HCT116 (cell line): ENCODE measurements at regions not wholly inside any gene's neighbourhood (a gene's known extent, or its start where the extent isn't known, plus 50 kb on each side); places are given as distances from the start of the nearest gene placed in this dataset.

Source experiments
- ATAC-seq: fragments of 200-7000 bp; cut with Tn5 transposase; 2 replicates; pipeline ENCODE4 v1.9.1; 2020; ENCODE audit warnings: mild to moderate bottlenecking, moderate library complexity
- BruUV-seq: library from RNA; stranded (reverse); fragments of 400-500 nt; replicated peaks from 2 replicates; lab custom pipeline; 2021; lab: Mats Ljungman, UMichigan
- CTCF ChIA-PET: fragments of 300-600 bp; sonication (Branson Sonifier 250); formaldehyde crosslinking; loops from one replicate; lab custom pipeline; 2021; ENCODE audit warnings: antibody characterized with exemption; lab: Charles Lee
- POLR2A ChIA-PET: fragments of 300-600, 350-600 bp; sonication (Branson Sonifier 250); formaldehyde crosslinking; loops from one replicate; lab custom pipeline; 2021; ENCODE audit warnings: antibody characterized with exemption; lab: Charles Lee
- RAD21 ChIA-PET, 2 experiments: fragments of 300-600 bp; sonication (Branson Sonifier 250); formaldehyde crosslinking; loops; one replicate each; lab custom pipeline; 2023; ENCODE audit warnings: low total read pairs in 2 of 2; ENCODE audit not compliant: uncharacterized antibody in 2 of 2, unreplicated experiment in 2 of 2, low non-redundant PET in 1 of 2; lab: Charles Lee
- DNase-seq: peaks from one replicate; pipeline ENCODE4 v3.0.0-alpha.2; 2010; ENCODE audit warnings: low read depth, low spot score
- H2AFZ ChIP-seq: fragments of 200-600 bp; shearing (Covaris generic), sonication (generic); 2 replicates; pipeline ENCODE4 v1.6.1; 2017; ENCODE audit warnings: low read depth, mixed run types, mixed read lengths, antibody characterized with exemption, low read length; ENCODE audit not compliant: poor library complexity, severe bottlenecking
- H3K27ac ChIP-seq: 2 replicates; pipeline ENCODE4 v1.5.1; 2012; ENCODE audit warnings: low read depth, low read length
- H3K27me3 ChIP-seq: fragments of 200-600 bp; sonication (generic); 2 replicates; pipeline ENCODE4 v1.6.1; 2016; ENCODE audit warnings: mixed run types, low read length, mixed read lengths; ENCODE audit not compliant: insufficient read depth
- H3K36me3 ChIP-seq, 2 experiments: fragments of 200-500 bp in 1 of 2; fragments of 200-600 bp in 1 of 2; sonication (Bioruptor generic) in 1 of 2; sonication (generic) in 1 of 2; 2 replicates each; pipeline versions ENCODE4 v1.5.1 to v1.6.1; 2014 to 2016; ENCODE audit warnings: low read length in 2 of 2, inconsistent platforms in 1 of 2, mixed read lengths in 1 of 2, mixed run types in 1 of 2; ENCODE audit not compliant: insufficient read depth in 2 of 2, control insufficient read depth in 1 of 2
- H3K4me1 ChIP-seq, 2 experiments: fragments of 200-600 bp in 1 of 2; sonication (generic) in 1 of 2; 2 replicates each; pipeline versions ENCODE4 v1.5.1 to v1.6.1; 2012 to 2017; ENCODE audit warnings: low read length in 2 of 2, inconsistent platforms in 1 of 2, mild to moderate bottlenecking in 1 of 2, mixed read lengths in 1 of 2, mixed run types in 1 of 2, moderate library complexity in 1 of 2; ENCODE audit not compliant: insufficient read depth in 2 of 2, control insufficient read depth in 1 of 2
- H3K4me2 ChIP-seq: fragments of 200-600 bp; sonication (generic); 2 replicates; pipeline ENCODE4 v1.6.1; 2017; ENCODE audit warnings: mixed run types, low read length, mixed read lengths
- H3K4me3 ChIP-seq, 2 experiments: fragments of 200-600 bp in 1 of 2; sonication (generic) in 1 of 2; replicated peaks in 1 of 2; 2 replicates each; pipeline ENCODE4 v1.5.1; 2011 to 2016; ENCODE audit warnings: low read length in 2 of 2, control low read depth in 1 of 2, low read depth in 1 of 2, mild to moderate bottlenecking in 1 of 2, mixed read lengths in 1 of 2, mixed run types in 1 of 2
- H3K79me2 ChIP-seq: fragments of 200-600 bp; sonication (generic); 2 replicates; pipeline ENCODE4 v1.6.1; 2017; ENCODE audit warnings: mild to moderate bottlenecking, mixed run types, low read length, moderate library complexity, mixed read lengths; ENCODE audit not compliant: insufficient read depth
- H3K9ac ChIP-seq: fragments of 200-600 bp; sonication (generic); 2 replicates; pipeline ENCODE4 v1.6.1; 2016; ENCODE audit warnings: low read length, mixed read lengths
- H3K9me2 ChIP-seq: fragments of 200-600 bp; sonication (generic), shearing (Covaris generic); 2 replicates; pipeline ENCODE4 v1.6.1; 2017; ENCODE audit warnings: mixed run types, mild to moderate bottlenecking, moderate library complexity; ENCODE audit not compliant: insufficient read depth
- H3K9me3 ChIP-seq, 2 experiments: fragments of 200-500 bp in 1 of 2; fragments of 200-600 bp in 1 of 2; sonication (Bioruptor generic) in 1 of 2; sonication (generic) in 1 of 2; 2 replicates each; pipeline ENCODE4 v1.6.1; 2014 to 2017; ENCODE audit warnings: low read length in 2 of 2, mixed read lengths in 2 of 2, inconsistent platforms in 1 of 2, low read depth in 1 of 2, mild to moderate bottlenecking in 1 of 2, mixed run types in 1 of 2, moderate library complexity in 1 of 2; ENCODE audit not compliant: control insufficient read depth in 1 of 2, insufficient read depth in 1 of 2
- H4K20me1 ChIP-seq: fragments of 200-600 bp; sonication (generic), shearing (Covaris generic); 2 replicates; pipeline ENCODE4 v1.6.1; 2017; ENCODE audit warnings: mixed run types, mild to moderate bottlenecking, moderate library complexity; ENCODE audit not compliant: insufficient read depth
- CBX3 ChIP-seq: IDR thresholded peaks from 2 replicates; pipeline ENCODE4 v1.6.1; 2012; ENCODE audit warnings: low read depth
- CTCF ChIP-seq, 3 experiments: fragments of 200-600 bp in 1 of 3; sonication (generic) in 1 of 3; IDR thresholded peaks in 2 of 3; conservative IDR thresholded peaks in 1 of 3; 2 replicates each; pipeline ENCODE4 v1.5.1; 2012 to 2017; ENCODE audit warnings: low read depth in 2 of 3, low read length in 2 of 3, antibody characterized with exemption in 1 of 3, borderline replicate concordance in 1 of 3, control low read depth in 1 of 3, mild to moderate bottlenecking in 1 of 3, mixed read lengths in 1 of 3, mixed run types in 1 of 3, moderate library complexity in 1 of 3; ENCODE audit not compliant: insufficient read depth in 1 of 3
- EGR1 ChIP-seq: IDR thresholded peaks from 2 replicates; pipeline ENCODE4 v1.6.1; 2012; ENCODE audit warnings: low read depth
- ELF1 ChIP-seq: IDR thresholded peaks from 2 replicates; pipeline ENCODE4 v1.6.1; 2012; ENCODE audit warnings: low read depth, borderline replicate concordance
- EZH2 ChIP-seq: fragments of 200-600 bp; sonication (generic); IDR thresholded peaks from 2 replicates; pipeline ENCODE4 v1.6.1; 2017; ENCODE audit warnings: antibody characterized with exemption, mixed run types
- EZH2phosphoT487 ChIP-seq: fragments of 200-600 bp; IDR thresholded peaks from 2 replicates; pipeline ENCODE4 v1.6.1; 2018; ENCODE audit warnings: antibody characterized with exemption, borderline replicate concordance
- FOSL1 ChIP-seq: IDR thresholded peaks from 2 replicates; pipeline ENCODE4 v1.6.1; 2012; ENCODE audit warnings: low read depth
- JUND ChIP-seq: IDR thresholded peaks from 2 replicates; pipeline ENCODE4 v1.6.1; 2012
- MAX ChIP-seq: IDR thresholded peaks from 2 replicates; pipeline ENCODE4 v1.6.1; 2012
- POLR2A ChIP-seq: IDR thresholded peaks from 2 replicates; pipeline ENCODE4 v1.7.0; 2011; ENCODE audit warnings: borderline replicate concordance; ENCODE audit not compliant: insufficient read depth, insufficient read length; ENCODE audit errors: extremely low read depth
- POLR2AphosphoS5 ChIP-seq: IDR thresholded peaks from 2 replicates; pipeline ENCODE4 v1.6.1; 2011; ENCODE audit warnings: mild to moderate bottlenecking, low read depth, low read length, moderate library complexity
- RAD21 ChIP-seq: IDR thresholded peaks from 2 replicates; pipeline ENCODE4 v1.6.1; 2012; ENCODE audit warnings: low read depth, mild to moderate bottlenecking
- REST ChIP-seq: IDR thresholded peaks from 2 replicates; pipeline ENCODE4 v1.6.1; 2012; ENCODE audit warnings: low read depth
- SIN3A ChIP-seq: IDR thresholded peaks from 2 replicates; pipeline ENCODE4 v1.6.1; 2012; ENCODE audit warnings: low read depth
- SP1 ChIP-seq: IDR thresholded peaks from 2 replicates; pipeline ENCODE4 v1.6.1; 2012; ENCODE audit warnings: low read depth
- TCF7L2 ChIP-seq: IDR thresholded peaks from 2 replicates; pipeline ENCODE4 v1.7.0; 2011; ENCODE audit warnings: borderline replicate concordance, inconsistent platforms; ENCODE audit not compliant: insufficient read depth, insufficient read length; ENCODE audit errors: extremely low read depth
- YY1 ChIP-seq: IDR thresholded peaks from 2 replicates; pipeline ENCODE4 v1.6.1; 2011; ENCODE audit warnings: low read length, low read depth, moderate library complexity, mild to moderate bottlenecking; ENCODE audit not compliant: insufficient replicate concordance; ENCODE audit errors: extremely low read depth
- ZBTB33 ChIP-seq: IDR thresholded peaks from 2 replicates; pipeline ENCODE4 v1.6.1; 2011; ENCODE audit warnings: mild to moderate bottlenecking, low read length, moderate library complexity; ENCODE audit not compliant: insufficient replicate concordance; ENCODE audit errors: extremely low read depth
- ZFX ChIP-seq: fragments of 450-650 bp; IDR thresholded peaks from 2 replicates; pipeline ENCODE4 v1.6.1; 2017
- intact Hi-C: fragments of 100-400 bp; cut with micrococcal nuclease; formaldehyde crosslinking; loops from 2 replicates; pipeline ENCODE4 v1.10.0; 2022

- no peaks in the 10 kb centered on the region for H4K20me1 ChIP-seq
- intact Hi-C loops: no loop called here
- no peak overlapping the region for H3K4me2 ChIP-seq
- no peak overlapping the region for H3K4me3 ChIP-seq
- H3K27me3 ChIP-seq: no peaks in the 10 kb centered on the region
- no peak for TF ChIP-seq SP1
- no peak for TF ChIP-seq ELF1
- TF ChIP-seq EZH2phosphoT487: no peak
- no peak for TF ChIP-seq RAD21
- TF ChIP-seq JUND: no peak
- no peak for TF ChIP-seq EZH2
- TF ChIP-seq ZBTB33: no peak
- no peak for TF ChIP-seq SIN3A
- TF ChIP-seq ZFX: no peak
- no peak for TF ChIP-seq TCF7L2
- no peak for TF ChIP-seq CBX3
- no peak for TF ChIP-seq MAX
- no peak for TF ChIP-seq YY1
- TF ChIP-seq REST: no peak
- TF ChIP-seq POLR2AphosphoS5: no peak
- no peak for TF ChIP-seq EGR1
- no peak for TF ChIP-seq CTCF (IDR thresholded peaks at IDR 0.05 in 2 of 3, conservative IDR thresholded peaks at IDR 0.05 in 1 of 3; ENCODE audit: borderline replicate concordance in 1 of 3, insufficient read depth in 1 of 3, low read depth in 2 of 3, low read length in 2 of 3)
- no peak for TF ChIP-seq POLR2A
- TF ChIP-seq FOSL1: no peak
- TF ChIP-seq, all 23 proteins: peak for 0
- BruUV-seq: no TSS peak
- Histone ChIP-seq H3K27ac (no peak overlapping the region), H3K36me3 (no peaks in the 10 kb centered on the region), H3K4me1 (no peaks in the 10 kb centered on the region), H2AFZ (no peak overlapping the region), H3K9me2 (no peaks in the 10 kb centered on the region), H3K9me3 (no peaks in the 10 kb centered on the region), H3K9ac (no peak overlapping the region), H3K79me2 (no peaks in the 10 kb centered on the region)
- POLR2A ChIA-PET: no interaction called here
- CTCF ChIA-PET: no interaction called here
- ATAC-seq (no peak), DNase-seq (no peak)
- RAD21 ChIA-PET: no interaction called here
These were observed 153.5 kb downstream of the HHIP start for GRCh38 chr4:144799486-144799885.
